CD14-positive monocyte (primary cell): ENCODE measurements at regions not wholly inside any gene's neighbourhood (a gene's known extent, or its start where the extent isn't known, plus 50 kb on each side); places are given as distances from the start of the nearest gene placed in this dataset.

ENCODE experiments used
- DNase-seq, 3 donors: peaks; one replicate each; pipeline ENCODE4 v3.0.0-alpha.2; 2011 to 2022
- H2AFZ ChIP-seq: 2 replicates; pipeline ENCODE4 v1.6.0; 2012; ENCODE audit warnings: mild to moderate bottlenecking, low read depth, low read length, inconsistent platforms; ENCODE audit not compliant: insufficient read depth, poor library complexity, severe bottlenecking
- H3K27ac ChIP-seq, 2 donors: 1 replicate in 1 of 2; 2 replicates in 1 of 2; pipeline ENCODE4 v1.5.1; 2012 to 2013; ENCODE audit warnings: low read length in 2 of 2, control low read depth in 1 of 2, inconsistent platforms in 1 of 2, low read depth in 1 of 2, mild to moderate bottlenecking in 1 of 2
- H3K27me3 ChIP-seq, 2 donors: one replicate each; pipeline versions ENCODE4 v1.6.0 to v1.6.1; 2011 to 2013; ENCODE audit warnings: low read length in 2 of 2; ENCODE audit not compliant: control insufficient read depth in 2 of 2, insufficient read depth in 2 of 2
- H3K36me3 ChIP-seq, 2 donors: replicated peaks in 1 of 2; 1 replicate in 1 of 2; 2 replicates in 1 of 2; pipeline versions ENCODE4 v1.5.1 to v1.6.1; 2012 to 2013; ENCODE audit warnings: low read length in 2 of 2, control low read depth in 1 of 2, inconsistent platforms in 1 of 2, mild to moderate bottlenecking in 1 of 2; ENCODE audit not compliant: insufficient read depth in 2 of 2, control insufficient read depth in 1 of 2
- H3K4me1 ChIP-seq, 2 donors: 1 replicate in 1 of 2; 2 replicates in 1 of 2; pipeline versions ENCODE4 v1.5.1 to v1.6.1; 2012 to 2013; ENCODE audit warnings: low read length in 2 of 2, control low read depth in 1 of 2, inconsistent platforms in 1 of 2, mild to moderate bottlenecking in 1 of 2, moderate library complexity in 1 of 2; ENCODE audit not compliant: insufficient read depth in 2 of 2, control insufficient read depth in 1 of 2
- H3K4me2 ChIP-seq: replicated peaks from 2 replicates; pipeline ENCODE3; 2012; ENCODE audit warnings: low read length, moderate library complexity, mild to moderate bottlenecking; ENCODE audit not compliant: poor library complexity, severe bottlenecking; ENCODE audit errors: extremely low read depth
- H3K4me3 ChIP-seq, 3 experiments: fragments of 200-600 bp in 1 of 3; sonication (generic) in 1 of 3; replicated peaks in 1 of 3; 1 replicate in 2 of 3; 2 replicates in 1 of 3; pipeline ENCODE4 v1.5.1; 2011 to 2013; ENCODE audit warnings: low read length in 3 of 3, mild to moderate bottlenecking in 3 of 3, control low read depth in 2 of 3, low read depth in 2 of 3, inconsistent platforms in 1 of 3, moderate library complexity in 1 of 3
- H3K79me2 ChIP-seq: 2 replicates; pipeline ENCODE4 v1.6.0; 2012; ENCODE audit warnings: mild to moderate bottlenecking, control low read depth, inconsistent platforms, low read length, moderate library complexity; ENCODE audit not compliant: insufficient read depth
- H3K9ac ChIP-seq: 2 replicates; pipeline ENCODE4 v1.6.0; 2017; ENCODE audit warnings: low read length, mild to moderate bottlenecking; ENCODE audit not compliant: insufficient read depth, poor library complexity, severe bottlenecking
- H3K9me3 ChIP-seq, 2 donors: replicated peaks in 1 of 2; 1 replicate in 1 of 2; 2 replicates in 1 of 2; pipeline versions ENCODE4 v1.5.1 to v1.6.1; 2012 to 2013; ENCODE audit warnings: low read length in 2 of 2, control low read depth in 1 of 2; ENCODE audit not compliant: control insufficient read depth in 1 of 2, insufficient read depth in 1 of 2
- H4K20me1 ChIP-seq: 2 replicates; pipeline ENCODE4 v1.6.0; 2012; ENCODE audit warnings: mild to moderate bottlenecking, low read length, control low read depth, moderate library complexity; ENCODE audit not compliant: insufficient read depth
- H3K27ac Mint-ChIP-seq, 7 donors: one replicate each; pipeline ENCODE4 v1.8.0; 2020; ENCODE audit warnings: mild to moderate bottlenecking in 7 of 7, mixed read lengths in 7 of 7, moderate library complexity in 6 of 7, inconsistent platforms in 2 of 7
- H3K27me3 Mint-ChIP-seq, 3 donors: one replicate each; pipeline ENCODE4 v1.8.0; 2021 to 2022; ENCODE audit warnings: low read depth in 3 of 3, mild to moderate bottlenecking in 3 of 3, mixed read lengths in 3 of 3, moderate library complexity in 3 of 3, inconsistent platforms in 1 of 3
- H3K36me3 Mint-ChIP-seq, 2 donors: one replicate each; pipeline ENCODE4 v1.8.0; 2020; ENCODE audit warnings: mixed read lengths in 2 of 2, inconsistent platforms in 1 of 2, mild to moderate bottlenecking in 1 of 2
- H3K4me1 Mint-ChIP-seq: one replicate; pipeline ENCODE4 v1.8.0; 2020; ENCODE audit warnings: mild to moderate bottlenecking, mixed read lengths
- H3K4me3 Mint-ChIP-seq, 2 donors: one replicate each; pipeline ENCODE4 v1.8.0; 2020; ENCODE audit warnings: mild to moderate bottlenecking in 2 of 2, mixed read lengths in 2 of 2, moderate library complexity in 1 of 2
- H3K9me3 Mint-ChIP-seq, 7 donors: one replicate each; pipeline ENCODE4 v1.8.0; 2020 to 2022; ENCODE audit warnings: mixed read lengths in 7 of 7, mild to moderate bottlenecking in 6 of 7, moderate library complexity in 6 of 7, inconsistent platforms in 2 of 7
- WGBS: methylation state at CpG from one replicate; pipeline ENCODE4 v1.1.5; 2013; ENCODE audit warnings: missing lambda C conversion rate; ENCODE audit not compliant: insufficient coverage; 5-methylcytosine and 5-hydroxymethylcytosine counted together
- intact Hi-C, 2 donors: fragments of 100-400 bp; cut with micrococcal nuclease; formaldehyde crosslinking; loops; one replicate each; pipeline versions ENCODE4 v1.15.0 to v1.15.1; 2023
- TF ChIP-seq, protein P1 (sequence below): fragments of 200-600 bp; IDR thresholded peaks from one replicate; pipeline ENCODE4 v1.8.0; 2022; ENCODE audit warnings: antibody characterized with exemption, mild to moderate bottlenecking

GRCh38 chr12:45112306-45112705 is 61.4 kb upstream of the DBX2 start:
- Histone ChIP-seq H3K9ac (no peak overlapping the region), H3K9me3 (no peaks in the 10 kb centered on the region), H3K79me2 (no peaks in the 10 kb centered on the region), H3K27me3 (no peaks in the 10 kb centered on the region), H3K4me1 (no peaks in the 10 kb centered on the region), H3K4me2 (no peak overlapping the region), H2AFZ (no peak overlapping the region), H4K20me1 (no peaks in the 10 kb centered on the region), H3K4me3 (no peak overlapping the region), H3K27ac (no peak overlapping the region), H3K36me3 (no peaks in the 10 kb centered on the region)
- H3K27ac Mint-ChIP-seq = no peak overlapping the region
- 100% methylated on average over 1 of the region's 2 CpGs for WGBS
- peaks cover 0 to 3% (median 2%) of the 10 kb centered on the region in 7 donors for H3K9me3 Mint-ChIP-seq
- H3K36me3 Mint-ChIP-seq = no peaks in the 10 kb centered on the region
- intact Hi-C loops = no loop called here
- H3K4me1 Mint-ChIP-seq = no peaks in the 10 kb centered on the region
- no peaks in the 10 kb centered on the region for H3K27me3 Mint-ChIP-seq
- H3K4me3 Mint-ChIP-seq = no peak overlapping the region
- TF ChIP-seq, protein P1, sequence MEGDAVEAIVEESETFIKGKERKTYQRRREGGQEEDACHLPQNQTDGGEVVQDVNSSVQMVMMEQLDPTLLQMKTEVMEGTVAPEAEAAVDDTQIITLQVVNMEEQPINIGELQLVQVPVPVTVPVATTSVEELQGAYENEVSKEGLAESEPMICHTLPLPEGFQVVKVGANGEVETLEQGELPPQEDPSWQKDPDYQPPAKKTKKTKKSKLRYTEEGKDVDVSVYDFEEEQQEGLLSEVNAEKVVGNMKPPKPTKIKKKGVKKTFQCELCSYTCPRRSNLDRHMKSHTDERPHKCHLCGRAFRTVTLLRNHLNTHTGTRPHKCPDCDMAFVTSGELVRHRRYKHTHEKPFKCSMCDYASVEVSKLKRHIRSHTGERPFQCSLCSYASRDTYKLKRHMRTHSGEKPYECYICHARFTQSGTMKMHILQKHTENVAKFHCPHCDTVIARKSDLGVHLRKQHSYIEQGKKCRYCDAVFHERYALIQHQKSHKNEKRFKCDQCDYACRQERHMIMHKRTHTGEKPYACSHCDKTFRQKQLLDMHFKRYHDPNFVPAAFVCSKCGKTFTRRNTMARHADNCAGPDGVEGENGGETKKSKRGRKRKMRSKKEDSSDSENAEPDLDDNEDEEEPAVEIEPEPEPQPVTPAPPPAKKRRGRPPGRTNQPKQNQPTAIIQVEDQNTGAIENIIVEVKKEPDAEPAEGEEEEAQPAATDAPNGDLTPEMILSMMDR = no peak
- no peak for DNase-seq

GRCh38 chr12:45121224-45121623 is 70.3 kb upstream of the DBX2 start:
- H3K4me1 Mint-ChIP-seq = no peaks in the 10 kb centered on the region
- no peak overlapping the region for H2AFZ ChIP-seq

More at GRCh38 chr12:45121224-45121623, 70.3 kb upstream of the DBX2 start:
- H3K27me3 ChIP-seq = no peaks in the 10 kb centered on the region
- TF ChIP-seq, protein P1 = no peak
- no peaks in the 10 kb centered on the region for H3K4me1 ChIP-seq
- H4K20me1 ChIP-seq = no peaks in the 10 kb centered on the region
- no peaks in the 10 kb centered on the region for H3K9me3 ChIP-seq
- Mint-ChIP-seq H3K9me3 (peaks cover 0 to 4% (median 0%) of the 10 kb centered on the region in 7 donors), H3K27ac (no peak overlapping the region), H3K27me3 (peaks cover 0 to 4% (median 0%) of the 10 kb centered on the region in 3 donors), H3K4me3 (no peak overlapping the region), H3K36me3 (no peaks in the 10 kb centered on the region)
- no peaks in the 10 kb centered on the region for H3K79me2 ChIP-seq
- no peak for DNase-seq
- no peak overlapping the region for H3K4me3 ChIP-seq
- WGBS = no CpG with 5 or more reads among the region's 2 CpGs
- H3K9ac ChIP-seq = no peak overlapping the region
- no peak overlapping the region for H3K27ac ChIP-seq
- intact Hi-C loops = no loop called here
- no peaks in the 10 kb centered on the region for H3K36me3 ChIP-seq
- H3K4me2 ChIP-seq = no peak overlapping the region
